Activated CD8-positive, alpha-beta T cell treated with anti-CD3 and anti-CD28 coated beads for 36 hours (primary cell): ENCODE measurements at regions not wholly inside any gene's neighbourhood (a gene's known extent, or its start where the extent isn't known, plus 50 kb on each side); places are given as distances from the start of the nearest gene placed in this dataset.
"Not testable (repeated sequence)": the region's sequence is repeated elsewhere in the genome, so short reads cannot be mapped to it uniquely, and the experiment has no call there.

ENCODE experiments used
- ATAC-seq: fragments of 200-7000 bp; cut with Tn5 transposase; one replicate; pipeline ENCODE4 v1.10.0; 2021; ENCODE audit warnings: mild to moderate bottlenecking, moderate library complexity
- CTCF ChIA-PET: fragments of 350-600 bp; sonication (Branson Sonifier 250); formaldehyde crosslinking; loops from one replicate; lab custom pipeline; 2021; ENCODE audit warnings: antibody characterized with exemption; lab: Charles Lee
- POLR2A ChIA-PET: fragments of 350-600 bp; sonication (Branson Sonifier 250); formaldehyde crosslinking; loops from one replicate; lab custom pipeline; 2021; ENCODE audit warnings: antibody characterized with exemption; lab: Charles Lee
- DNase-seq: peaks from one replicate; pipeline ENCODE4 v3.0.0-alpha.2; 2020
- H3K27ac Mint-ChIP-seq: one replicate; pipeline ENCODE4 v1.8.0; 2021; ENCODE audit warnings: mild to moderate bottlenecking, mixed read lengths
- H3K27me3 Mint-ChIP-seq: one replicate; pipeline ENCODE4 v1.8.0; 2021; ENCODE audit warnings: mixed read lengths
- H3K36me3 Mint-ChIP-seq: one replicate; pipeline ENCODE4 v1.8.0; 2021; ENCODE audit warnings: low read depth, mixed read lengths
- H3K4me1 Mint-ChIP-seq: one replicate; pipeline ENCODE4 v1.8.0; 2021; ENCODE audit warnings: low read depth, mixed read lengths
- H3K4me3 Mint-ChIP-seq: one replicate; pipeline ENCODE4 v1.8.0; 2021; ENCODE audit warnings: mild to moderate bottlenecking, moderate library complexity, mixed read lengths
- H3K9me3 Mint-ChIP-seq: one replicate; pipeline ENCODE4 v1.8.0; 2021; ENCODE audit warnings: mixed read lengths
- intact Hi-C: fragments of 100-400 bp; cut with micrococcal nuclease; formaldehyde crosslinking; loops from one replicate; pipeline ENCODE4 v1.10.0; 2022
- TF ChIP-seq, protein P1 (sequence below): fragments of 200-600 bp; IDR thresholded peaks from one replicate; pipeline ENCODE4 v1.8.0; 2022; ENCODE audit warnings: antibody characterized with exemption, mild to moderate bottlenecking

DNA sequence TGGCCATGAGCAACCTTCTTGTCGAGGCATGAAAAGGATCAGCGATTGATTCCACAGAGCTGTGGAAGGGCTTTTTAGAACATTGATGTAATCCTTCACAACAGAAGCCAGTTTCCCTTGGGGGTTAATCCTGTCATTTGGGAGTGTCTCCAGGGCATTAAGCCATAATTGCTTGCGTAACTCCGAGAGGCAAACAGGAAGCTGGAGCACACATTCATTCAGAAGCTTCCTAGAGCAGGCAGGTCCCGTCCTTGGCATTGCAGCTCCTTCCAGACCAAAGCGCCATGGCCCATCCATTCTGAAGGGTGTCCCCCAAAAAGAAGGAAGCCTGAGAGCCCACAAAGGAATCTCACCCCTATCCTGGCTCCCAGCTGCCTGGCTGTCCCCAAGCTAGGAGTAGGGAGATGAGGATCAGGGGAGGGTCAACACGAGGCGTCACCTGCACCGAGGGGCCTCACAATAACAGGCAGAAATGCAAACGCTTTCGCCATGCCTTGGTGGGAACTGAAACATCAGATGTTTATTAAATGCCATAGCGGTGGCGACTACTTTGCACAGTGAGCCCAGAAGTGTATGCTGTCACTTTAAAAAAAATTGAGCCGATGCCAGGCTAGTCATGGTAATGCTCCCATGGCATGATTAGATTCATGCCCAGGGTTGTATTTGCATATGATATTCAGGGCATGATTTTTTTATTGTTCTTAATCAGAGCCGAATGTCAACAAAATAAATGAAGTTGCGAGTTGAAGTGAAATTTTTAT, 339.4 kb downstream of the BCL11A start:
- Mint-ChIP-seq H3K4me1 (no peaks in the 10 kb centered on the region), H3K4me3 (no peak overlapping the region), H3K9me3 (no peaks in the 10 kb centered on the region), H3K36me3 (no peaks in the 10 kb centered on the region), H3K27me3 (no peaks in the 10 kb centered on the region), H3K27ac (no peak overlapping the region)
- TF ChIP-seq, protein P1, sequence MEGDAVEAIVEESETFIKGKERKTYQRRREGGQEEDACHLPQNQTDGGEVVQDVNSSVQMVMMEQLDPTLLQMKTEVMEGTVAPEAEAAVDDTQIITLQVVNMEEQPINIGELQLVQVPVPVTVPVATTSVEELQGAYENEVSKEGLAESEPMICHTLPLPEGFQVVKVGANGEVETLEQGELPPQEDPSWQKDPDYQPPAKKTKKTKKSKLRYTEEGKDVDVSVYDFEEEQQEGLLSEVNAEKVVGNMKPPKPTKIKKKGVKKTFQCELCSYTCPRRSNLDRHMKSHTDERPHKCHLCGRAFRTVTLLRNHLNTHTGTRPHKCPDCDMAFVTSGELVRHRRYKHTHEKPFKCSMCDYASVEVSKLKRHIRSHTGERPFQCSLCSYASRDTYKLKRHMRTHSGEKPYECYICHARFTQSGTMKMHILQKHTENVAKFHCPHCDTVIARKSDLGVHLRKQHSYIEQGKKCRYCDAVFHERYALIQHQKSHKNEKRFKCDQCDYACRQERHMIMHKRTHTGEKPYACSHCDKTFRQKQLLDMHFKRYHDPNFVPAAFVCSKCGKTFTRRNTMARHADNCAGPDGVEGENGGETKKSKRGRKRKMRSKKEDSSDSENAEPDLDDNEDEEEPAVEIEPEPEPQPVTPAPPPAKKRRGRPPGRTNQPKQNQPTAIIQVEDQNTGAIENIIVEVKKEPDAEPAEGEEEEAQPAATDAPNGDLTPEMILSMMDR = no peak
- intact Hi-C loops = no loop called here
- DNase-seq (no peak), ATAC-seq (no peak)
- ChIA-PET POLR2A (no interaction called here), CTCF (no interaction called here)

DNA sequence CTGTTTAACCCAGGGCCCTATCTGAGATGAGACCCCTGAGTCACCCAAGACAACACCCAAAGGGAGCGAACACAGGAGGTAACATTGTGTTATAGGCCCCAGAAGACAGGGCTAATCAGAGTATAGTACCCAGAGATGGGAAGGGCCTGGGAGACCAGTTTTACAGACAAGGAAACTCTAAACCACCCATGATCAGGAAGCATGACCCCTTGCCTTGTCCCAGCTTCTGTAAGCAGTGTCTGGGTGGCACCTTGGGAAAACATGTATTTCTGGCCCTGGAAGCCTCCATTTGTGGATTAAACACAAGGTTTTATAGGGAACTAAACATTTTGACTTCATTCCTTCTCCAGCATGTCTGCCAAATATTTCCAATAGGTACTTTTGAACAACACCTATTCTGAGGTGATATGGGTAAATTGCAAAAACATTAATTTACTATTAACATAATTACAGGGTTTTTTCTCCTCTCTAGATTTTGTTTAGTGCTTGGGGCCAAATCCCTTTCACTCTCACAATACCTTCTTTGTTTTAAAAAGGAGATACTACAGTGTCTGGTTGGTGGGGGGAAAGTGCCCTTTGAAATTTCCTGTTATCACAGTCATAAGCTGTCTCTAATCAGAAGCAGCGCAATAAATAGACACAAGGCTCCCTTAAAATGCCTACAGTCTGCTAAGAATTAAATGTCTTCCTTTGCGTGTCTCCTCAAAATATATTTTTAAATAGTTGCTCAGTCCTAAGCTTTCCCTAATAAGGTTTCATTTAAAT, 341.1 kb downstream of the BCL11A start:
- no peak overlapping the region for H3K4me3 Mint-ChIP-seq
- no peaks in the 10 kb centered on the region for H3K4me1 Mint-ChIP-seq
- ATAC-seq = no peak
- no peak overlapping the region for H3K27ac Mint-ChIP-seq
- ChIA-PET POLR2A (no interaction called here), CTCF (no interaction called here)
- intact Hi-C loops = no loop called here
- no peak for DNase-seq
- H3K36me3 Mint-ChIP-seq = no peaks in the 10 kb centered on the region
- no peaks in the 10 kb centered on the region for H3K9me3 Mint-ChIP-seq
- H3K27me3 Mint-ChIP-seq = no peaks in the 10 kb centered on the region
- TF ChIP-seq, protein P1 = no peak

DNA sequence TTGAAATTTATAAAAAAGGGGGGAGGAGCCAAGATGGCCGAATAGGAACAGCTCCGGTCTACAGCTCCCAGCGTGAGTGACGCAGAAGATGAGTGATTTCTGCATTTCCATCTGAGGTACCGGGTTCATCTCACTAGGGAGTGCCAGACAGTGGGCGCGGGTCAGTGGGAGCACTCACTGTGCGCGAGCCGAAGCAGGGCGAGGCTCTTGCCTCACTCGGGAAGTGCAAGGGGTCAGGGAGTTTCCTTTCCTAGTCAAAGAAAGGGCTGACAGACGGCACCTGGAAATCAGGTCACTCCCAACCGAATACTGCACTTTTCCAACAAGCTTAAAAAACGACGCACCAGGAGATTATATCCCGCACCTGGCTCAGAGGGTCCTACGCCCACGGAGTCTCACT, 364.4 kb downstream of the BCL11A start:
- H3K4me3 Mint-ChIP-seq, ATAC-seq, DNase-seq, POLR2A ChIA-PET, intact Hi-C loops, H3K27me3 Mint-ChIP-seq, H3K9me3 Mint-ChIP-seq, H3K4me1 Mint-ChIP-seq, H3K36me3 Mint-ChIP-seq, H3K27ac Mint-ChIP-seq, CTCF ChIA-PET: not testable (repeated sequence)

DNA sequence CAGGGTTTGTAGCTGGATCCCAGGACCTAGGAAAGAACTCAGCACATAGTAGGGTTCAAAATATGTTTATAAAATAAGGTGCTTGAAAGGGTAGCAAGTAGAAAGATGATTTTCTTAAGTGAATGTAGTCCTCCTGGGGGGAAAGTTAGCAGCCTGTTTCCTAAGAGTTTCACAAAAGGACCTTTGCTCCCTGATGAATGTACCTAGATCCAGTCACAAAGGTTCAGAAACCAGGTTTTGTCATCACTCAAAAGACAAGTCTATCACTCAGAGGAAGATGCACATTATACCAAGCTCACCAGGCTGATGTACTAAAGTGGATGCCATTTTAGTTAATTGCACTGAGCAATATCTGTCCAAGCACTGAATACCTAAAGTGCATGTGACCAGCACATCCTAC, 378.2 kb downstream of the BCL11A start:
- Mint-ChIP-seq H3K4me3 (no peak overlapping the region), H3K4me1 (no peaks in the 10 kb centered on the region), H3K27me3 (no peaks in the 10 kb centered on the region), H3K36me3 (no peaks in the 10 kb centered on the region), H3K27ac (no peak overlapping the region), H3K9me3 (no peaks in the 10 kb centered on the region)
- intact Hi-C loops = no loop called here
- POLR2A ChIA-PET = no interaction called here
- TF ChIP-seq, protein P1 = no peak
- CTCF ChIA-PET = no interaction called here
- DNase-seq (no peak), ATAC-seq (no peak)

DNA sequence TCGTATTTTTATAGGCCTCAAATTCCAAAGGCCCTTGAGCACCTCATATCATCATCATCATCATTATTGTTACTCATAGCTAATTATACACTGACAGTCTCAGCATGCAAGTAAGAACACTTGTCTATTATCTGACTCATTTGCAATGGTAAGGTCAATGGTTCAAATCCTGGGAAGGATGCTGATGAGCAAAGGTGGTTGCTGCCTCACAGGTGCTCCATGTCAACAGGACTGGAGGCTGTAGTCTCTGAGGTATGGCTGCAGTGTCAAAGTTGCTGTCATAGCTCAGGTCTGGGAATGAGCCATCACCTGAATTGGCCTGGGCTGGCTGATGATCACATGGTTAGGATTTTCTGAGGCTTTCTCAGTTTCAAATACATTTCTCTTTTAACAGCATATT, 379.3 kb downstream of the BCL11A start:
- Mint-ChIP-seq H3K36me3 (no peaks in the 10 kb centered on the region), H3K4me1 (no peaks in the 10 kb centered on the region), H3K27me3 (no peaks in the 10 kb centered on the region), H3K27ac (no peak overlapping the region), H3K4me3 (no peak overlapping the region), H3K9me3 (no peaks in the 10 kb centered on the region)
- ATAC-seq (no peak), DNase-seq (no peak)
- TF ChIP-seq, protein P1 = no peak
- ChIA-PET POLR2A (no interaction called here), CTCF (no interaction called here)
- intact Hi-C loops = no loop called here
